HEK293 (cell line): ENCODE measurements at regions not wholly inside any gene's neighbourhood (a gene's known extent, or its start where the extent isn't known, plus 50 kb on each side); places are given as distances from the start of the nearest gene placed in this dataset.

Source experiments
- CTCF ChIP-seq: fragments of 450-650 bp; formaldehyde crosslinking; IDR thresholded peaks from 2 replicates; pipeline ENCODE4 v1.5.1; 2016; ENCODE audit warnings: missing biosample characterization, missing genetic modification characterization
- PBX3 ChIP-seq: sonication (generic); formaldehyde crosslinking; IDR thresholded peaks from 2 replicates; pipeline ENCODE4 v1.8.1; 2022; ENCODE audit warnings: mild to moderate bottlenecking, moderate library complexity, missing genetic modification reagents
- YY2 ChIP-seq: fragments of 450-650 bp; formaldehyde crosslinking; IDR thresholded peaks from 2 replicates; pipeline ENCODE4 v1.5.1; 2016; ENCODE audit warnings: missing biosample characterization, missing genetic modification characterization
- ZBTB1 ChIP-seq: fragments of 450-650 bp; formaldehyde crosslinking; IDR thresholded peaks from 2 replicates; pipeline ENCODE4 v1.5.1; 2016; ENCODE audit warnings: missing biosample characterization, missing genetic modification characterization
- ZNF214 ChIP-seq: fragments of 450-650 bp; formaldehyde crosslinking; IDR thresholded peaks from 2 replicates; pipeline ENCODE4 v1.5.1; 2017; ENCODE audit warnings: missing biosample characterization, mild to moderate bottlenecking, missing genetic modification characterization, borderline replicate concordance
- ZNF48 ChIP-seq: fragments of 450-650 bp; formaldehyde crosslinking; IDR thresholded peaks from 2 replicates; pipeline ENCODE4 v1.5.1; 2016; ENCODE audit warnings: missing biosample characterization, missing genetic modification characterization
- ZNF549 ChIP-seq: fragments of 450-650 bp; IDR thresholded peaks from 2 replicates; pipeline ENCODE4 v1.5.1; 2018; ENCODE audit warnings: missing biosample characterization, missing genetic modification characterization, mild to moderate bottlenecking, inconsistent platforms, moderate library complexity
- ZNF837 ChIP-seq: fragments of 450-650 bp; formaldehyde crosslinking; IDR thresholded peaks from 2 replicates; pipeline ENCODE4 v1.5.1; 2016; ENCODE audit warnings: missing biosample characterization, missing genetic modification characterization

- TF ChIP-seq CTCF (tag by site-specific recombination) (no peak), ZNF837 (tag by site-specific recombination) (no peak), PBX3 (no peak), ZNF214 (no peak), YY2 (tag by site-specific recombination) (no peak), ZNF549 (no peak), ZBTB1 (tag by site-specific recombination) (no peak), ZNF48 (no peak)
These were observed 212.6 kb downstream of the EN1 start for GRCh38 chr2:118634876-118635275.
